Superior temporal gyrus (tissue), 1 donor: ENCODE measurements at regions not wholly inside any gene's neighbourhood (a gene's known extent, or its start where the extent isn't known, plus 50 kb on each side); places are given as distances from the start of the nearest gene placed in this dataset.

Experiments used
- DNase-seq: peaks from one replicate; pipeline ENCODE4 v3.0.0-alpha.2; 2016; ENCODE audit errors: extremely low spot score

DNA sequence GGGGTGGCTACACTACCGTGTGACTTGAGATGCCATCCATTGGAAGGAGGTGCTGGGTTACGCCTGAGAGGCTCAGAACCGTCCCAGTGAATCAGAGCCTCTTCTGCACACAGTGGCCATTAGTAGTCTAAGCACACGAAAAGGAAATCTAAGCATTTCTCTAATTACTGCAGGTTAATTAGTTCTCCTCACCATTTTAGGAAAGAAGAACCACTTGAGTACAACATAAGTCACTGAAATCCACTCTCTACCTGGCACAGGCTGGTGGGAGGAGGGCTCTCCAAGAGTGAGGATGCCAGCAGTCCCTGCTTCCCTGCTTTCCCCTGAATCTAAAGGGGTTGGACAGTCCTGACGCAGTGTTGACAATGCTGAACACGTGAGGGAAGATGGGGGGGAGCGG lies 606.3 kb downstream of the NPHP4 start:
- no peak for DNase-seq

DNA sequence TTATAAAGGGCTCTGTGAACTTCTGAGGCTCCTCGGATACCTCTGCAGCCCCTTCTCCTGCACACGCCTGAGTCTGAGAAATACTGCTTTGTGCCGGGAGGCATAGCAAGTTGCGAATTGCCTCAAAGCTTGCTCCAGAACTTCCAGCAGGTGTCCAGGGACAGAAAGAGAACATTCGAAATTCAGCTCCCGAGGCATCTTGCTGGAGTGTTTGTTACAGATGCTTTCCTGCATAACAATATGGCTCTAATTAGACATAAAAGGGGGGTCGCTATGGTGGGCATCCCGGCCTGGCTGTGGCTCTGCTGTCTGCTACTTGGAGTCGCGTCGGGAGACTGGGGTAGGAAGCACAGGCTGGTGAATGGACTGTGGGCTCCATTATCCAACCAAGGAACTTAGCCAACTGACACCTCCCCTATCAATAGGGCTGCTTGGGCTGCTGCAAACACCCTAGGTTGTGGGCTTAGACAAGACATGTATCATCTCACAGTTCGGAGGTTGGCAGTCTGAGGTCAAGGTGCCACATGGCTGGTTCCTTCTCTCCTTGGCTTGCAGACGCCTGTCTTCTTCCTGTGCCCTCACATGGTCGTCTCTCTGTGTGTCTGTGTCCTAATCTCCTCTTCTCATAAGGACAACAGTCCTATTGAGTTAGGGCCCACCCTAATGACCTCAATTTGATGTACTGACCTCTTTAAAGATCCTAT lies 607.0 kb downstream of the NPHP4 start:
- DNase-seq, result no peak

DNA sequence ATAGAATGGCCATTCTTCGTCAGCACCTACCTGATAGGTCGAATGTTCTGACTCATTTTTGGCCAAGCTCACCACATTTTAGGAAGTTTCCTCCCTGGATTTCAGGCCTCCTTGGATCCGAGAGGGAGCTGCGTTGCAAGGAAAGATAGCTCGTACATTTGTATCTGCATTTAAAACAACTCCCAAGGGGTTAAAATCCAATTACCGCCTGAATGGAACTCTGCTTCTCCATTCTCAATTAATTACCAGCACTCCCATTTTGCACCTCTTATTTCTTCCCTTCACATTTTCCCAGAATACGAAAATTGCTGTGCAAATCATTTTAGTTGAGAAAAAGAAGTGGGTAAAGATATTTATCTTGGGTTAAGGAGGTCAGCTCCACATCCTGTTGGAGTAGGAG lies 610.7 kb downstream of the NPHP4 start:
- no peak for DNase-seq

DNA sequence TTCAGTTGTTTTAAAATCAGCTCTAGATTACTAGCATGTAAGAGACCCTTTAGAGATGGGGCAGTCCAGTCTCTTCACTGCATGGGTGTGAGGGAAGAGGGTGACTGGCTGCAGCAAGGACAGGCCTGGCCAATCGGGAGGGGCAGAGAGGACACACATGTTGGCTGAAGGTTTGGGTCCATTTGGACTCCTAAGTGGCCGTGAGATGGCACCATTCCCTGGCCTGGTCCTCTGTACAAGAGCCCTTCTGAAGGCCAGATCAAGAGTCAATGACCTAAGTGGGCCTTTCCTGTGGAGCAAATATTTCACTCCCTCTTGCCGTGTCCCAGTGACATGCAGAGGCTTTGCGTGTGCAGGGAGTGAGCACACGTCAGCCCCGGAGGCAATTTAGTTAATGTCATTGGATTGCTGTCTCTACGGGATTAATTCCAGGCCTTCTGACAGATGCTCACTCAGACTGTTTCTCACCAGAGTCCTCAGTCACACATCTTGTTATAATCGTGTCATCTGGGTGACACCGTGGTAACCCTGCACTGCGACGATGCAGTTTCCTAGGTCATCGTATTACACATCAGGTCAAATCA lies 613.0 kb downstream of the NPHP4 start:
- no peak for DNase-seq

DNA sequence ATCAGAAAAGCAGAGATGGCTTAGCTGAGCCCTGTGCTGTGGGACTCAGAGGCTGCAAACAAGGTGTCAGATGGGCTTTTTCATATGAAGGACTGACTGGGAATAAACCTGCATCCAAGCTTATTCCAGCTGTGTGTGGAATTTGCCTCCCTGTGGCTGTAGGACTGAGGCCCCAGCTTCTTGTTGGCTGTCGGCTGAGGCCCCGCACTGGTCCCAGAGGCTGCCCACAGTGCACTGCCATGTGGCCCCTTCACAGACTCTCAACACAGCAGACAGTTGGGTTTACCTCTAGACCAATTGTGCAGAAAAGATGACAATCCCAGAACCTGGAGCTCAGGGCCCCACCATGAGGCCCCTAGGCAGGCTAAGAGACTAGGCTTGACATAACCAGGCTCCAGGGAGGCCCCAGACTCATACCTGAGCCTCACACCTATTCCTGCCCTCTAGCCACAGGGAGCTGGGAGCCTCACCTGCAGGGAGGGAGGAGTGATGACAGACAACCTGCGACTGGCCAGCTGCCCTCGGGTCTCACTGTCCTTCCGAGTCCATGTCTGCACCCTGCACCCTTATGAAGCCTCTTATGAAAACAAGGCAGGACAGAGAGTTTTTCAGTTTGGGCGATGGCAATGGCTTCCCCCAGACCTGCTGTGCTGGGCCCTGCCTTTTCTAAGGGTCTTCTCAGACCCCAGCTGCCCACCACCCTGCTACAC lies 615.5 kb downstream of the NPHP4 start:
- DNase-seq, result no peak

DNA sequence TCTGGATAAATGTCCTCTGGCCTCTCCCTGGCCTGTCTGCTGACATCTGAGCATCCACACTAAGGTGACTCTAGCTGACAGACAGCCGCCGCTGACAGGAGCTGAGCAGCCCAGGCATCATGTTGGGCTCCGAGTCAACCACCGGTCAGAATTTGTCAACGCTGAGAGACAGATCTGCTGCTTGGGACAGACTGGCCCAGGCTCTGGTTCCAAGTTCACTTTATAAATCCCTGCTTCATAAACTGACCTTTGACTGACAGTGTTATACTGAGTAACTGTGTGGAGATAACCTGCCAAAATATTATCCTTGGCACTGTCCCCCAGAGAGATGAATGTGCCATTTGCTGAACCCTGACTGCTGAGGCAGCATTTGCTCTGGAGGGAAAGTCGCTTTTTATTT lies 616.7 kb downstream of the NPHP4 start:
- no peak for DNase-seq

DNA sequence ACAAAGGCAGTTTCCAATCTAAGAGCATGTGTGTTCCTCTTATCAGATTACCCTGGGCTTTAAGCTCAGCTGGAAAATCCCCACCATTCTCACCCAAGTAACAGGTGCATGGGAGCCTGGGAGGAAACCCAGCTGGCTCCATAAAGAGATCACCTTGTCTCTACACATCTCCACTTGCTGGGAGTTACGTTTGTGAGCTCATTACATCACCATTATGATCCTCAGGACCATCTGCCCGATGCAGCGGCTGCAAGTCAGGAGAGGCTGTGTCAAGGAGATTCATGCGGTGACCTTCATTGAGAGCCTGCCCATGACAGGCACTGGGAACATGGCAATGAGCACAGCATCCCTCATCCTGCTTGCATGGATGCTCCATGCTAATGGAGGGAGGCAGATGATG lies 618.0 kb downstream of the NPHP4 start:
- DNase-seq, result no peak

DNA sequence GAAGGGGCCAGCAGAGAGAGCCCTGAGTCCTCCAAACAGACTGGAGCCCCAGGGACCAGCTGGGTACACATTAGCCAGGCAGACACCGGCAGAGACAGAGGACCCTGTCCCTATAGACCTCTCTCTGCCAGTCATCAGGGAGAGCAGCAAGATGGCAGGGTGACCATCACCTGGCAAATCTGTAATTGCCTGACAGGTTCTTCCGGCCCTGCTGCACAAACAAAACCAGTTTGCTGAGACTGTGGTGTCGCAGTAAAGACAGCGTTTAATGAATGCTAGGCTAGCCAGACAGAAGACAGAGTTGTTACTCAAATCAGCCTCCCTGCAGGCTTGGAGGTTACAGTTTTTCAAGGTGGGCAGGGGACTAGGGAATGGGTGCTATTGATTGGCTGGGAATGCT lies 618.9 kb downstream of the NPHP4 start:
- DNase-seq, result no peak

DNA sequence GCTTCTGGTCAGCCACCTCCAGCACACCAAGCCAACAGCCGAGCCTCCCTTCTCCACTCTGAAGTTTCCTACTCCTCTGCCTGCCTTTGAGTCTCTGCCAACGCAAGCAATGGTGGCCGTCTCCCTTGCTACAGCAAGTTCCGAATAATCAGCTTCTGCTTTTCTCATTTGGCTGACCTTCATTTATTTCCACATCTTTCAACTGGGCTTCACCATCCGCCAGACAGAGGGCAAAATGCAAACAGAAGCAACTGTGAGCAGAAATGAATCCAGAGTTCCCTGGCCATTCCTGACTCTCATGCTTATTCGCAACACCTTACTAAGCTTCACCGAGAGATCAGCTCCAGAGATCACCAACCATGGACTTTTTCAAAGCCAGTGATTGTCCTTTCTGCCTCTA lies 621.0 kb downstream of the NPHP4 start:
- DNase-seq, result no peak

DNA sequence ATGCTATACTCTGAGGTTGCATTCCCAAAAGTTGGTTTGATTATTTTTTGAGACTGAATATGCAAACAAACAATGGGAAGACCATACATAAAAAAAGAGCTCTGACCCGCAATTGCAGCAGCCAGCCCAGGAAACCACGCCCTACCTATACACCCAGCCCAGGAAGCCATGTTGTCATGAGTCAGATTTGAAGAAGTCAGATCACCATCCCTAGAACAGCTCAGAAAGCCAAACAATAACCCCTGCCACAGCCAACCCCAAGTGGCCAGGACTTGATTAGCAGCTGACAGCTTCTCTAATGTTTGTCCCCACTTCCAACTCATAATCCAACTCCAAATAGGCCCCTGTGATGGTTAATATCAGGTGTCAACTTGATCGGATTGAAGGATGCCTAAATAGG lies 621.9 kb downstream of the NPHP4 start:
- no peak for DNase-seq

DNA sequence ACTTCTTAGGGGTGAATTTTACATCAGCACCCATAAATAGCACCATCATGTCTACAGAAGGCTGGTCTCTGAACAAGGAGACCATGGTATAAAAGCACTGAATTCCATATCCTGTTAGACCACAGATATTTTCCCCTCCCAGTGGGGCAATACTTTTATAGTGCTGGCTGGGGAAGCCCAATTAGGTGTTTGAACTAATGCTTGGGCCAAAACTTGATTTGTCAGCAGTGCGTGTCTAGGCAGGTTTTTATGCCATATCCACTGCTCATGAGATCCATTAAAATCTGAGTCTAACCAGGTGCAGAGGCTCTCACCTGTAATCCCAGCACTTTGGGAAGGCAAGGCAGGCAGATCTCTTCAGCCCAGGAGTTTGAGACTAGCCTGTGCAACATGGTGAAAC lies 623.0 kb downstream of the NPHP4 start:
- no peak for DNase-seq

DNA sequence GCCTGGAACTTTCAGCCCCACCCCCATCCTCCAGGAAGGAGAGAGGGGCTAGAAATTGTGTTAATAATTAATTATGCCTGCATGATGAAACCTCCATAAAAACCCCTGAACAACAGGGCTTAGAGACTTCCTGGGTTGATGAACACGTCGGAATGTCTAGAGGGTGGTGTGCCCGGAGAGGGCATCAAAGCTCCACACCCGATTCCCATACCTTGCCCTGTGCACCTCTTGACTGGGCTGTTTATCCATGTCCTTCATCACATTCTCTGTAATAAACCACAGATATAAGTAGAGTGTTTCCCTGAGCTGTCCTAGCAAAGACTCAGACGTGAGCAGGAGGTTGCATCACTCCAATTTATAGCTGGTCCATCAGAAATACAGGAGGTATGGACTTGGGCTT lies 624.0 kb downstream of the NPHP4 start:
- no peak for DNase-seq

DNA sequence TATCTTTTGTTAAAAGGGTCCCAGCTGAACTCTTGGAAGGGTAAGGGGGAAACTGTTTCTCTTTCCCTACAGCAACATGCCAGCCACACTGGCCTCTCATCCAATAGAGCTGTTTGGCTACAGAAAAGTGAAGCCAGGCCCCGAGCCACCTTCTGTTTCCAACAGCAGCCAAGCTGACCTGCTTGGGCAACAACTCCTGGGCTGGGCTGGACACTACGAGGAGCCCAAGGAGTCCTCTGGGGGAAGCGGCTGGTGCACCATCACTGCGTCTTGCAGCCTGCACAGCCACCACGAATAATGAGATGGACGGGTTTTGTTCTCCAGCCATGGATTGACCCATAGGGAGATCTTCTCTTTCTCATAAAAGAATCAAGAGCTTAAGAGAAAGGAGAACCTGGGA lies 624.9 kb downstream of the NPHP4 start:
- no peak for DNase-seq

DNA sequence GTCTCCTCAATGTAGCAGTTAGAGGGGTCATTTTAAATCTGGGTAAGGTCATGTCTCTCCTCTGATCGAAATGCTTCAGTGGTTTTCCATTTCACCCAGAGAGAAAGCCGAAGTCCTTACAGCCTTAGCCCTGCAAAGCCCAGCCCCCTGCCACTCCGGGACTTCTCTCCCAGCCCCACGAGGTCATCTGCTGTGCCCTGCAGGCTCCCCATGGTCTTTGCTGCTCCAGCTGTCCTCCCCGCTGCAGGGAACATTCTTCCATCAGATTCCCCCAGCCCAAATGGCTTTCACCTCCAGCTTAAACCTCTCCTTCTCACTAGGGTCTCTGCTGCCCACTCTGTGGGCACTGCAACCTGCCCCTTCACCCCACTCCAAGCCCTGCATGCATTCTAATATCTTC lies 626.5 kb downstream of the NPHP4 start:
- no peak for DNase-seq

DNA sequence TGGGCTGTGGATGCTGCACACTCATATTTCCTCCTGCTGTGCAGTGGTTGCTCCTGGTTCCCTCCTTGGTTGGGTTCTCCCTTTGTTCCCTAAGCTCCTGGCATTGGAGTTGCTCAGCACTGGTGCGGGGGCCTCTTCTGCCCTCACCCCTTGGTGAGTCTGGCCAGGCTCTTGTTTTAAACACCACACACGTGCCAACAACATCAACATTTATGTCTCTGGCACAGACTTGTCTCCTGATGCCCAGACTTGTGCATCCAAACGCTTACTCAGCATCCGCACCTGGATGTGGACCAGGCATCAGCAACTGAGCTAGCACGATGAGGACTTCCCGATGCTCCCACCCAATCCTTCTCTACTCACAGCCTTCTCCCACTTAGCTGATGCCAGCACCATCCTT lies 627.6 kb downstream of the NPHP4 start:
- DNase-seq, result no peak

DNA sequence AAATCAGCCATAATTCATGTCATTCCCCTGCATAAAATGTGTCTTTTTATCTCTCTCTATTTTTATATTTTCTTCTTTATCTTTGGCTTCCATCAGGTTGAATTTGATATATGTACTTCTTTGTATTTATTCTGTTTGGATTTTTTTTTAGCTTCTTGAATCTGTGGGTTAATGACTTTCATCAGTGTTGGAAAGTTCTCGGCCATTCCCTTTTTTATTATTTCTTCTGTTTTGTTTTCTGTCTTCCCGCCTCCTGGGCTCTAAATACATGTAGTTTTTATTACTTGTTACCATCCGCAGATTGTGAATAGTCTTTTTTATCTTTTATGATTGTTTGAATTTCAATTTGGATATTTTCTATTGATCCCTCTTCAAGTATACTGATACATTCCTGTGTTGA lies 637.5 kb downstream of the NPHP4 start:
- DNase-seq, result no peak

DNA sequence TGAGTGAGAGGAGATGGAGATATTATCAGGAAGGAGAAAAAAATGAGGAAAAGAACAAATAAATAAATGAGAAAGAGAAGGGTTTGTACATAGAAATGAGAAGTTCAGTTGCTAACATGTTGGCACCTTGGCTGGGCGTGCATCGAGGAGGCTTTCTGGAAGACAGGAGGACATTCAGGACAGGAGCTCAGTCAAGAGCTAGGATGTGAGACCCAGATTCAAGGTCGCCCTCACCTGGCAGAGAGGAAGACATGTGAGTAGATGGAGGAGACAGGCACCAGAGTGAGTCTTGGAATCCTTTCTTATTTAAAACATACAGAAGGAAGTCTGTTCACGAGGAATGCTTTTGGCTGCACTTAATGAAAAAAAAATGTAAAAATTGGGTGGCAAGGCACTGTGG lies 640.9 kb downstream of the NPHP4 start:
- DNase-seq, result no peak

DNA sequence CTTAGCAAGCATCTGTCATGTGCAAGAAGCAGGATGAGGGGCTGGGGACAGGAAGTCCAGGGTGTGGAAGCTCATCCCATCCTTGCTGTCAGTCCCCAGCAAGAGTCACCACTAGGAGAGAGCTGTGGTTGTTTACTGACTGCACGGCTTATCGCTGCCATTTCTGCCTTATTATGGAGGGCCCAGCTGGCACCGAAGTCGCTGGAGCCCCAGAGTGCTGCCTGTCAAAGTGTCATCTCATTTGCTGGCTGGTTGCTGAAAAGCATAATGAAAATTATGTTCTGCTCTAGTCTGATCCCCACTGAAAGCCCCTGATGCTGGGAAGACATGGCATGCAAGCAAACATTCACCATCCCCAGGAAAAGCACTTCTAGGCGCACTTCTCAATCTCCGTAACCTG lies 642.7 kb downstream of the NPHP4 start:
- no peak for DNase-seq

DNA sequence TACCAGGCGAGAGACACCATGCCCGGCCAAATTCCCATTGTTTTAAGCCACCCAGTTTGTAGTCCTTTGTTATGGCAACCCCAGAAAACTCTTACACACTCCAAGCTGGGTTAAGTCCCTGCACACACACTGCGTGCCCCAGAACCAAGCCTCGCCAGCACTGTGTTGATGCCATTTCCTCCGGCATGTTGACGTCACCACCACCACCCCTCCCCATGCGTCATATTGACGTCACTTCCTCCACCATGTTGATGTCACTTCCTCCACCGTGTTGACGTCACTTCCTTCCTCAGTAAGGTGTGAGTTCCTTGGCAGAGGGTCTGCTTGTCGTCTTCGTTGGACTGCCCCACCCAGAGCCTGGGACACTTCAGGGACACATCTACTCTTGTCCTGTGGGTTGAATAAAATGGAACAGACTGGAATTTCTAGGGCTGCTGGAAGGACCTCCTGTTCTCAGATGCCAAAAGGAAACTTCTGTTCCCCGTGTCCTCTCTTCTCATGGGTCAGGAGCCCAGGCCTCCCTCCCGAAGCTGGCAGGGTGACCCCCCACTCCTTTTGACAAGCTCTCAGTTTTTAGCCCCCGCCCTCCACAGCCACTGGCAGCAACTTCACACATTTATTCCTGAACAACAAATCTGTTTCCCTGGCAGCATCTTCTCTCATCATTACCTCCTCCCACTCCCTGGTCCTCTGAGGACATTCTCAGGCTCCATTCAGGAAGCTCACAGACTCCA lies 643.3 kb downstream of the NPHP4 start:
- DNase-seq, result no peak

DNA sequence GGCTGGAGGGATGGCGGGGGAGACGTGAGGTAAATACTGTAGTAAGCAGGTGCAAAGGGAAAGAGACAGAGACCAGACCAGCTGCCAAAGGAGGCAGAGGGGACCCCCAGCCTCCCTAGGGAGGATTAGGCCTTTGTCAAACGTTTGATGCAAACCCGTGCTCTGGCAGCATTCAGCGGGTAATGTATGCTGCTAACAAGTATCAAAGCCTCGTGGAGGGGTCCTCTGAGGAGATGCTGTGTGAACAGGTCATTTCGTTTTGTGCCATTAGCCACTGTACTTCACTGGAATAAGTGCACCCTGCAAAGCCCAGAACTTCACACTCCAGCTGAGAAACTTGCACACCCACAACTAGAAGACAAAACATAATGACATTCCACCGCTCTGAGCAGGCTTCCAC lies 644.5 kb downstream of the NPHP4 start:
- DNase-seq, result no peak

DNA sequence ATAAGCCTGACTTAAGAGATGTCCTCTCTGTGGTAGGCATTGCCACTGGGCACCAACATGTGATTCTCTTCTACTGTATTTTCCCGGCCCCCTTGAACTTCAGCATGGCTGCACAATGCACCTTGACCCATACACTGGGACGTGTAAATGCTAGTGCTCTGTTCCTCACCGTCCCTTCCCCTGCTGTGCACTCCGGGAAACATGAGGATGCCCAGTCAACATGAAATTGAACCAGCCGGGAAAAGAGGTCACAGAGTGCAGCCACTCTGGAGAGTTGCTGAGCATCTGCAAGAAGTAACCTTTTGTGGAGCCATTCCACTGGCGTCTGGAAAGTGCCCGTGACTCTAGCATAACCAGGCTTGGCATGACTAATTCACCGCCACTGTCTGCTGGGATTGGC lies 646.7 kb downstream of the NPHP4 start:
- no peak for DNase-seq

DNA sequence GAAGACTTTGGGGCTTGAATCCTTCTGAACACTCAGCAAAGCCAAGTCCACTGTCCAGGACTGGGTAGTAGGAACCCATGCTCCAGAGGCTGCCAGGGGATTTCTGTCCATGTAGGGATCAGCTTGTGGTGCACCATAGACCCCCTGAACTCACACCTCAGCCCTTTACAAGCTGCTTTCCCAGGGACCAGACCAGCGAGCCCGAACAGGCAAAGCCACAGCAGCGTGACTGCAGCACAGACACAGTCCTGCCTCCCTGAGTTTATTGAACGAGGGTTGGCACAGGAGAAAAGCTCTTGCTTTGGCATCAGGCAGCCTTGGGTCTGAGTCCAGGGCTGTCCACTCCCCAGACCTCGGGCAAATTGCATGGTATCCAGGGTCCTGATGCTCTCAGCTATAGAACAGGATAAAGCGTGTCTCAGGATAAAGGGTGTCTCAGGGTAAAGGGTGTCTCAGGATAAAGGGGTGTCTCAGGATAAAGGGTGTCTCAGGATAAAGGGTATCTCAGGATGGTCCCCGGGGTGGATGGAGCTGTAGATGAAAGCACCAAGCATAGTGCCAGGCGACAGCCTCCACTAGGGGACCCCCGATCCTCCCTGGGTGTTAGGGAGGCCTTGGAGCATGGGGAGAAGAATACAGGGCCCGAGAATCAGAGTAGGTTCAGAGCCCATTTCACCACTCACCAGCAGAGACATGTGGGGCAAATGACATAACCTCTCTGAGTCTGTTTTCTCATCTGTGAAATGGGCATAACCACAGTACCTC lies 648.8 kb downstream of the NPHP4 start:
- DNase-seq, result no peak
